ENCODE measurements at regions not wholly inside any gene's neighbourhood (a gene's known extent, or its start where the extent isn't known, plus 50 kb on each side); places are given as distances from the start of the nearest gene placed in this dataset.

DNA sequence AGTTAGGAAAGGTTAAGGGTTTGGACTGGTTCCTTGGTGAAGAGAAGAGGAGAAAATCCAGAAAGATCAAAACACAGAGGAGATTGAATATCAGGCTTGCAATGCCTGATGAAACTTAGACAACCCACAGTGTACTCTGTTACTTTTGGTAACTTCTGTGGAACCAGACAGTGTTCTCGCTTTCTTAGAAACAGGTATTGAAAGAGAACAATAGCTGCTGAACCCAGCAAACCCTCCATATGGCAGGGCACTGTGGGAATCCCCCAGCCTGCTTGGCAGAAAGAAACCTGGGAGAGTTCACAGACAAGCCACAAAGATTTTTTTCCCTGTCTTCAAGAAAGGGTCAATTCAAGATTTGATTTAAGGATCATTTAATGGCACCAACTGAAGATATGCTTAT is 342.8 kb downstream of the FOXA2 start:
- TF ChIP-seq SP1 (IDR thresholded peaks at IDR 0.05) (no peak), SP1 (CRISPR knock-in tag; IDR thresholded peaks at IDR 0.05) (no peak), EZH2 (conservative IDR thresholded peaks at IDR 0.05; ENCODE audit: low read depth, low read length) (no peak), SIN3A (IDR thresholded peaks at IDR 0.05; ENCODE audit: borderline replicate concordance, low read depth, low read length) (no peak), POLR2A (IDR thresholded peaks at IDR 0.05; ENCODE audit: insufficient read depth in 1 of 2, low read depth in 2 of 2, low read length in 2 of 2) (no peak), ZNF121 (CRISPR knock-in tag; IDR thresholded peaks at IDR 0.05) (no peak), ZNF431 (CRISPR knock-in tag; IDR thresholded peaks at IDR 0.05; ENCODE audit: borderline replicate concordance, low read depth) (no peak), ZNF124 (CRISPR knock-in tag; IDR thresholded peaks at IDR 0.05) (no peak), KAT8 (CRISPR knock-in tag; IDR thresholded peaks at IDR 0.05) (no peak)
- TF ChIP-seq, protein P1, sequence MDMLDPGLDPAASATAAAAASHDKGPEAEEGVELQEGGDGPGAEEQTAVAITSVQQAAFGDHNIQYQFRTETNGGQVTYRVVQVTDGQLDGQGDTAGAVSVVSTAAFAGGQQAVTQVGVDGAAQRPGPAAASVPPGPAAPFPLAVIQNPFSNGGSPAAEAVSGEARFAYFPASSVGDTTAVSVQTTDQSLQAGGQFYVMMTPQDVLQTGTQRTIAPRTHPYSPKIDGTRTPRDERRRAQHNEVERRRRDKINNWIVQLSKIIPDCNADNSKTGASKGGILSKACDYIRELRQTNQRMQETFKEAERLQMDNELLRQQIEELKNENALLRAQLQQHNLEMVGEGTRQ (IDR thresholded peaks at IDR 0.05; ENCODE audit: low read depth, low read length): no peak
- TF ChIP-seq, protein P1 (CRISPR knock-in tag; IDR thresholded peaks at IDR 0.05; ENCODE audit: borderline replicate concordance): no peak

All from HepG2 (cell line).